ENCODE measurements at regions not wholly inside any gene's neighbourhood (a gene's known extent, or its start where the extent isn't known, plus 50 kb on each side); places are given as distances from the start of the nearest gene placed in this dataset.

DNA sequence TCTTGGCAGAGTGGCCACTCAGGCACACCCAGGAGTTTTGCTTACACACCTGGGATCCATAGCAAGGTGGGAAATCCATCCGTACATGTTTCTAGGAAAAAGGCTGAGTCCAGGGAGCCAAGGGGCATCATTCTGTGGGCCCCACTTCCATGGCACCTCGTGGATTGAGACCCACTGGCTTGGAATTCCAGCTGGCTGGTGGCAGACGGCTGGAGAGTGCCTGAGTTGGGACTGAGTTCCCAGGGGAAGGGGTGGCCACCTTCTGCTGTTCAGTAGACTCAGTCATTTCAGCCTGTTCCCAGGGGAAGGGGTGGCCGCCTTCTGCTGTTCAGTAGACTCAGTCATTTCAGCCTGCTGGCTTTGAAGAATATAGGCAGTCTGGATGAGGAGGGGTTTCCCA lies 366.0 kb upstream of the GRIA3 start:
- no peak for TF ChIP-seq CTCF (IDR thresholded peaks at IDR 0.05)
- no peak for TF ChIP-seq POLR2A (IDR thresholded peaks at IDR 0.05)
- intact Hi-C loops (cut with DNase I; ENCODE audit: low total_unique reads), result no loop called here
- H3K4me3 ChIP-seq (ENCODE audit: low read depth, poor library complexity, severe bottlenecking), result no peak overlapping the region
- no peak for DNase-seq (ENCODE audit: low spot score in 2 of 2)
- WGBS, 2 donors, result 69 to 75% methylated on average over 3 to 4 of the region's 4 CpGs

- intact Hi-C loops (cut with DNase I; ENCODE audit: low total_unique reads), result no loop called here
- no peak for TF ChIP-seq POLR2A (IDR thresholded peaks at IDR 0.05)
- TF ChIP-seq CTCF (IDR thresholded peaks at IDR 0.05), result no peak
- H3K4me3 ChIP-seq (ENCODE audit: low read depth, poor library complexity, severe bottlenecking), result no peak overlapping the region
- DNase-seq (ENCODE audit: low spot score in 2 of 2), result no peak
- WGBS, 2 donors, result 81 to 97% methylated on average over 6 of the region's 6 CpGs
Observed at GRCh38 chrX:122833230-122833629, 350.8 kb upstream of the GRIA3 start.

GRCh38 chrX:122835886-122836285 lies 348.2 kb upstream of the GRIA3 start:
- no peak for DNase-seq (ENCODE audit: low spot score in 2 of 2)
- TF ChIP-seq POLR2A (IDR thresholded peaks at IDR 0.05), result no peak
- no peak for TF ChIP-seq CTCF (IDR thresholded peaks at IDR 0.05)
- H3K4me3 ChIP-seq (ENCODE audit: low read depth, poor library complexity, severe bottlenecking), result no peak overlapping the region
- intact Hi-C loops (cut with DNase I; ENCODE audit: low total_unique reads), result no loop called here
- WGBS, 2 donors, result 54 to 68% methylated on average over 1 of the region's 1 CpG

- 75 to 82% methylated on average over 3 to 4 of the region's 4 CpGs for WGBS, 2 donors
- no peak for DNase-seq (ENCODE audit: low spot score in 2 of 2)
- TF ChIP-seq CTCF (IDR thresholded peaks at IDR 0.05) (no peak), POLR2A (IDR thresholded peaks at IDR 0.05) (no peak)
- intact Hi-C loops (cut with DNase I; ENCODE audit: low total_unique reads), result no loop called here
- no peak overlapping the region for H3K4me3 ChIP-seq (ENCODE audit: low read depth, poor library complexity, severe bottlenecking)
Observed at GRCh38 chrX:122850326-122850725, 333.8 kb upstream of the GRIA3 start.

DNA sequence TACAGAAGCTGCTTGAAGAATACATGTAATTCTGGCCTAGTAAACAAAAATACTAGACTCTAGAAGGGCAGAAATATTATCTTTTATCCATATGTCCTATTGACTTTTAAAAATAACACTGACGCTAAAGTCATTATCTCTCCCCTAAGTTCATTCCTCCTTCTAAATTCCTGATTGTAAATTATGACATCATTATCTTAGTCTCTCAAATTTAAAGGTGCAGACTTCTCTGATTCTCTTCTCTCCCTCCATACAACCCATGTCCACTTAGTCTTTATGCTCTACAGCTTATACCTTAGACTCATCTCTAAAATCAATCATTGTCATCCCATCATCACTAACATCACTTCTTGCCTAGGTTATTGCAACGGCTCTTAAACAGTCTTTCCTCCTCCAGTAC lies 327.9 kb upstream of the GRIA3 start:
- DNase-seq (ENCODE audit: low spot score in 2 of 2), result no peak
- intact Hi-C loops (cut with DNase I; ENCODE audit: low total_unique reads), result no loop called here
- 38 to 44% methylated on average over 2 of the region's 2 CpGs for WGBS, 2 donors
- TF ChIP-seq POLR2A (IDR thresholded peaks at IDR 0.05), result no peak
- TF ChIP-seq CTCF (IDR thresholded peaks at IDR 0.05), result no peak
- no peak overlapping the region for H3K4me3 ChIP-seq (ENCODE audit: low read depth, poor library complexity, severe bottlenecking)

DNA sequence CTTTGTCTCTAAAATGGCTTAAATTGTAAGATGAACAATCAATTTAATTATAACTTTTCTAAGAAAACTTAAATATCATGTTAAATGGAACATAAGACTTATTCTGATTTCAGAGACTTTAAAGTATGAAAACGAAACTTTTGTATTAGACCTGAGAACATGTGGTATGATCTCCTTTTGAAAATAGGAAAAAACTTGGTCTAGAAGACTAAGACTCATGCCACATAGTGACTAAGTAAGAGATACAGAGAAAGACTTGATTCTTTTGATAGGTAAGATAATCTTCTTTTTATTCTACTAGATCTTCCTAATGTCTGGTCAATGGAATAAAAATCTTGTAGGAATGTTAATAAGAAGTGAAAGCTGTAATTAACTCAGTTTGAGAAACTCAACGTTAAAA lies 326.3 kb upstream of the GRIA3 start:
- intact Hi-C loops (cut with DNase I; ENCODE audit: low total_unique reads), result no loop called here
- DNase-seq (ENCODE audit: low spot score in 2 of 2), result no peak
- WGBS, 2 donors, result 43 to 74% methylated on average over 2 of the region's 2 CpGs
- no peak for TF ChIP-seq CTCF (IDR thresholded peaks at IDR 0.05)
- no peak for TF ChIP-seq POLR2A (IDR thresholded peaks at IDR 0.05)
- no peak overlapping the region for H3K4me3 ChIP-seq (ENCODE audit: low read depth, poor library complexity, severe bottlenecking)
